HG03196 (cell line): ENCODE measurements at regions not wholly inside any gene's neighbourhood (a gene's known extent, or its start where the extent isn't known, plus 50 kb on each side); places are given as distances from the start of the nearest gene placed in this dataset.
"Not testable (repeated sequence)": the region's sequence is repeated elsewhere in the genome, so short reads cannot be mapped to it uniquely, and the experiment has no call there.

Experiments used
- ATAC-seq: cut with Tn5 transposase; IDR thresholded peaks from one replicate; pipeline ENCODE4 v1.9.1; 2021; ENCODE audit not compliant: unreplicated experiment

GRCh38 chr1:68673771-68674170, 176.9 kb upstream of the DEPDC1 start:
- ATAC-seq: no peak

- no peak for ATAC-seq
These were observed 178.5 kb upstream of the DEPDC1 start for GRCh38 chr1:68675336-68675735.

DNA sequence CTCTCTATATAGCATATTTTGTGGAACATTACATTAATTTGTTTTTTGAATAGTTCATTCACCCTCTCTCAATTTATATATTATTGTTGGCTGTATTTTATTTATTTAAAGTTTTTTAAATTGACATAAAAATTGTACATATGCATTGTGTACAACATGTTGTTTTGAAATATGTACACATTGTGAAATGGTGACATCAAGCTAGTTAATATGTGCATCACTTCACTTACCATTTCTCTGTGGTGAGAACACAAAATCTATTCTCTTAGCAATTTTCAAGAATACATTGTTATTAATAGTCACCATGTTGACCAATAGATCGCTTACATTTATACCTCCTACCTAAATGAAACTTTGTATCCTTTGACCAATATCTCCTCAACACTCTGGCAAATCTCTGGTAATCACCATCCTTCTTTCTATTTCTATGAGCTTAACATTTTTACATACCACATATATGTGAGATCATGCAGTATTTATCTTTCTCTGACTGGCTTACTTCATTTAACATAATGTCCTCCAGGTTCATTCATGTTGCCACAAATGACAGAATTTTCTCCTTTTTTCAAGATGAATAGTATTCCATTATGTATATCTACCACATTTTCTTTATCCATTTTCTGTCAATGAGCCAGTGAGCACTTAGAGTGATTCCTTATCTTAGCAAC, 180.9 kb upstream of the DEPDC1 start:
- ATAC-seq: no peak

- no peak for ATAC-seq
These were observed 199.3 kb upstream of the DEPDC1 start for GRCh38 chr1:68696221-68696620.

GRCh38 chr1:68703921-68704354, 207.1 kb upstream of the DEPDC1 start:
- no peak for ATAC-seq

- ATAC-seq: no peak
These were observed 208.0 kb upstream of the DEPDC1 start for GRCh38 chr1:68704800-68705443.

DNA sequence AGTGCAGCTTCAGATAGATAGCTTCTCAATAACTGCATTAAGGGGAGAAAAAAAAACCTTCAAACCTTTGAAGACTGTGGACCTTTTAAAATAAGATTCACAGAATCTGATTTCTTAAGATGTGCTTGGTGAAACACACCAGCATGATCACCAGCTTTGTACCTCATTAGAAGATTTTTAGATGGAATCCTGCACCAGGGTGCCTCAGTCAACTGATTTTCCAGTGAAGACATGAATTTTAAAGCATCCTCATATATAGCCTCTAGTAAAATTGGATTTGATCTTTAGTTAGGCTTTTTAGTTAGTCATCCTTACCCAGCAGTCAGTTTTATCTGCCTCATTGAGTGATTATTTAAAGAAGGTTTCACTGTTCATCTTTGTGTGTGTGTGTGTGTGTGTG, 208.6 kb upstream of the DEPDC1 start:
- no peak for ATAC-seq

GRCh38 chr1:68706639-68707317, 209.9 kb upstream of the DEPDC1 start:
- ATAC-seq: no peak

GRCh38 chr1:68717330-68717729, 220.4 kb upstream of the DEPDC1 start:
- ATAC-seq: no peak

- no peak for ATAC-seq
These were observed 223.6 kb upstream of the DEPDC1 start for GRCh38 chr1:68720476-68720875.

GRCh38 chr1:68723791-68724190, 226.9 kb upstream of the DEPDC1 start:
- ATAC-seq: no peak

GRCh38 chr1:68725001-68725752, 228.3 kb upstream of the DEPDC1 start:
- no peak for ATAC-seq

DNA sequence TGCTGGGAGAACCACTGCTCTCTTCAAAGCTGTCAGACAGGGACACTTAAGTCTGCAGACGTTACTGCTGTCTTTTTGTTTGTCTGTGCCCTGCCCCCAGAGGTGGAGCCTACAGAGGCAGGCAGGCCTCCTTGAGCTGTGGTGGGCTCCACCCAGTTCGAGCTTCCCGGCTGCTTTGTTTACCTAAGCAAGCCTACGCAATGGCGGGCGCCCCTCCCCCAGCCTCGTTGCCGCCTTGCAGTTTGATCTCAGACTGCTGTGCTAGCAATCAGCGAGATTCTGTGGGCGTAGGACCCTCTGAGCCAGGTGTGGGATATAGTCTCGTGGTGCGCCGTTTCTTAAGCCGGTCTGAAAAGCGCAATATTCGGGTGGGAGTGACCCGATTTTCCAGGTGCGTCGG, 242.6 kb upstream of the DEPDC1 start:
- ATAC-seq: not testable (repeated sequence)

GRCh38 chr1:68745011-68745410, 248.1 kb upstream of the DEPDC1 start:
- ATAC-seq: no peak

DNA sequence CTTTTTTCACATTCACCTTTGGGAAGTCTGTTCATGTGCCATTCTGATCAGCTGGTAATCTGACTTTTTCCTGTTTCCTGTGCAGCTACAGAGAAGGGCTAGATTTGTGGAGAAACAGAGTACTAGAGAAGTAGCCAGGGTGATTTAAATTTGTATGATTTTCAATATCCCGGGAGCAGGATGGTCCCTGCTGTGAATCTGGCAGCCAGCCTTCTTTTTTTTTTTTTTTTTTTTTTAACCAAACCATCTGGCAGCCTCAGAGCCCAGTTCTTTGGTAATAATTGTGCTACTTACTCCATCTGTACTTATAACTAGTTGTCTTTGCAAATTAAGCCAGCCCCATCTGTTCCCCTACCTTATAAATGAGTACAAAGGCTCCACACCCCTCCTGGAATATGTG, 248.6 kb upstream of the DEPDC1 start:
- ATAC-seq: no peak

GRCh38 chr1:68746378-68746777, 249.5 kb upstream of the DEPDC1 start:
- no peak for ATAC-seq

- ATAC-seq: no peak
These were observed 254.8 kb upstream of the DEPDC1 start for GRCh38 chr1:68751723-68752122.

- no peak for ATAC-seq
These were observed 261.9 kb upstream of the DEPDC1 start for GRCh38 chr1:68758666-68759209.

GRCh38 chr1:68767941-68768340, 271.1 kb upstream of the DEPDC1 start:
- no peak for ATAC-seq

DNA sequence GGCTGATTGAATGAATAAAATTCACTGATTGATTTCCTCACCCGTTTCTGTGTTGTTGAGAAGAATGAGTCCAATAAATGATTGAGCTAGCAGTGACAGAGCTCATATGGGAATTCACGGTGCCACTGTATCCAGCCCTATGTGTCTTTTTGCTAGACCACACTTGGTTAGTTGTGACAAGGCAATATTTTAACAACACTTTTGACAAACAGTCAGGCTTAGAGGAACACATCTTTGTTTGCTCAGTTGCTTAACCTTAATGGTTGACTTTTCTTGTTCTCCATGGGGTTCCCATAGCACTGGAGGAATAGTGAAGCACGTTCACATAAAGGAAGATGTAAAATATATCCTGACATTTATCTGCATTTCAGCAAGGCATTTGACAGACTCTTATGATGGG, 273.9 kb upstream of the DEPDC1 start:
- no peak for ATAC-seq

DNA sequence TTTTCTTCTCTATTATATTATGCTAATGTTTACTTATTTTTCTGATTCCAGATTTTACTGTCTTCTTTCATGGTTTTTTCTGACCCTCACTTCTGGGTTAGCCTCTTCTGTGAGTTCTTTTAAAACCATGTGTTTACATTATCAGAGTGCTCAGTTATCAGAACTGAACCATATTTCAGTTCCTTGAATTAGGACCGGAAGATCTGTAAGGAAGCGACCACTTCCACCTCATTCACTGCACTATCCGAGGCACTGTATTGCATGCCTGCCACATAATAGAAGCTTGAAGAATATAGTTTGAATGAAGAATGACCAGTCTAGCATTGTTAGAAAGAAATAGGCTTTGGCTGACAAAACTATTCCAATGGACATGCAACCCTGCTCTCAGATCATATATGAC, 281.0 kb upstream of the DEPDC1 start:
- ATAC-seq: no peak
